ENCODE measurements at regions not wholly inside any gene's neighbourhood (a gene's known extent, or its start where the extent isn't known, plus 50 kb on each side); places are given as distances from the start of the nearest gene placed in this dataset.
"Not testable (repeated sequence)": the region's sequence is repeated elsewhere in the genome, so short reads cannot be mapped to it uniquely, and the experiment has no call there.

DNA sequence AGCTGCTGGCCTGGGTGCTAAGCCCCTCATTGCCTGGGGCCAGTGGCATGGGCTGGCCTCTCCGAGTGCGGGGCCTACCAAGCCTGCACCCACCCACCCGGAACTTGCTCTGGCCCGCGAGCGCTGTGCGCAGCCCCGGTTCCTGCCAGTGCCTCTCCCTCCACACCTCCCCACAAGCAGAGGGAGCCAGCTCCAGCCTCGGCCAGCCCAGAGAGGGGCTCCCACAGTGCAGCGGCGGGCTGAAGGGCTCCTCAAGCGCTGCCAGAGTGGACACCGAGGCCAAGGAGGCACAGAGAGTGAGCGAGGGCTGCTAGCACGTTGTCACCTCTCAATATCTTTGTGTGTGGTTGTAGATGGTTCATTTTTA lies 74.8 kb upstream of the ATP1A1 start:
- not testable (repeated sequence) for H3K18ac ChIP-seq (ENCODE audit: low read length); DNase-seq; H3K79me1 ChIP-seq (ENCODE audit: low read length); H4K8ac ChIP-seq (ENCODE audit: low read depth, low read length); H3K23ac ChIP-seq (ENCODE audit: low read length); H2BK15ac ChIP-seq (replicated peaks; ENCODE audit: low read depth); H3K56ac ChIP-seq (ENCODE audit: low read length); H3K4me3 ChIP-seq (ENCODE audit: low read length); H3K9ac ChIP-seq (ENCODE audit: low read length); H3K4me2 ChIP-seq (ENCODE audit: low read length); H3K79me2 ChIP-seq (ENCODE audit: control insufficient read depth, insufficient read depth, low read length); H4K5ac ChIP-seq (ENCODE audit: low read length); H3K27me3 ChIP-seq (ENCODE audit: insufficient read depth, low read length, poor library complexity); H3K4me1 ChIP-seq (ENCODE audit: control insufficient read depth, low read depth, low read length); H3K36me3 ChIP-seq (ENCODE audit: control insufficient read depth, insufficient read depth, low read length); H2BK5ac ChIP-seq (ENCODE audit: low read length); H2BK120ac ChIP-seq (ENCODE audit: low read depth, low read length); H3K27ac ChIP-seq (ENCODE audit: low read depth, low read length); H2AK5ac ChIP-seq (ENCODE audit: low read length); H3K4ac ChIP-seq (ENCODE audit: low read depth, low read length)
- no CpG with 5 or more reads among the region's 15 CpGs for WGBS (ENCODE audit: extremely low coverage, insufficient coverage, low lambda C conversion rate)

DNA sequence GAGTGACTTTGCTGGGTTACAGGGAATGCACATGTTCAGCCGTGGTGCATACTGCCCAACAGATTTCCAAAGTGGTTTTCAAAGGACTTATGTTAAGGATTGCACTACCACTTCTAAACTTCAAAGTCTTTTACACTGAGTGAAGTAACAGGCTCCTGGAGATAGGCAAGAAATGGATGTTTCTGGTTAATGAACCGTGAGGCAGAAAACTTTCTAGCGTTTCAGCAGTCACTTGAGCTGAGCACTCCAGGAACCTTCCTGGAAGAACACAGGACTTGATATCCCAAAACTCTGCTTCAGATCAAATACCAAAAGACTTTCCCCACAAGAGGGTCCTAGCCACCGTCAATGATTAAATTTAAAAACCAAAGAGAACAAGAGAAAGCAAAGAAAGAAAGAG lies 74.3 kb upstream of the ATP1A1 start:
- Histone ChIP-seq H3K4ac (ENCODE audit: low read depth, low read length) (no peak overlapping the region), H2BK120ac (ENCODE audit: low read depth, low read length) (no peak overlapping the region), H4K5ac (ENCODE audit: low read length) (no peak overlapping the region), H2BK5ac (ENCODE audit: low read length) (no peak overlapping the region), H3K4me2 (ENCODE audit: low read length) (no peak overlapping the region), H3K79me1 (ENCODE audit: low read length) (no peaks in the 10 kb centered on the region), H3K18ac (ENCODE audit: low read length) (no peak overlapping the region), H3K23ac (ENCODE audit: low read length) (no peak overlapping the region), H4K8ac (ENCODE audit: low read depth, low read length) (no peak overlapping the region), H3K36me3 (ENCODE audit: control insufficient read depth, insufficient read depth, low read length) (peaks cover 1% of the 10 kb centered on the region), H3K4me3 (ENCODE audit: low read length) (no peak overlapping the region), H3K56ac (ENCODE audit: low read length) (no peak overlapping the region), H3K9ac (ENCODE audit: low read length) (no peak overlapping the region), H3K27ac (ENCODE audit: low read depth, low read length) (no peak overlapping the region), H3K79me2 (ENCODE audit: control insufficient read depth, insufficient read depth, low read length) (no peaks in the 10 kb centered on the region), H3K4me1 (ENCODE audit: control insufficient read depth, low read depth, low read length) (no peaks in the 10 kb centered on the region), H2BK15ac (replicated peaks; ENCODE audit: low read depth) (no peak overlapping the region), H2AK5ac (ENCODE audit: low read length) (no peak overlapping the region), H3K27me3 (ENCODE audit: insufficient read depth, low read length, poor library complexity) (no peaks in the 10 kb centered on the region)
- no CpG with 5 or more reads among the region's 4 CpGs for WGBS (ENCODE audit: extremely low coverage, insufficient coverage, low lambda C conversion rate)
- DNase-seq = no peak

DNA sequence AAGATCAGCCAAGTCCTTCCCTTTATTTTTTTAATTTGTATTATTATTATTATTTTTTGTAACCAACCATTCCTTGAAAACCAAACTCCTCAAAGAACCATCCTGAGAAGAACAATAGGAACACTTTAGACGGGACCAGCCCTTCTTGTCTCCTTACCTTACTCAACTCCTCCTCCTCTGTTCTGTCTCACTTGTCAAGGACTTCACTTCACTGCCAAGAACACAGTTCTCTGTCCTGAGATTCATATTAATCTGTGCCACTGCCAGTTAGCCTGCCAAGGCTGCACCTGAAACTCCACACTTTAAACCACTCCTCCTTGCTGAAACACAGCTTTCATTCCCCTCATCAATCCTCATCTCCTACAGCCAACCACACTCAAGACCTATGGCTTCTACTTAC lies 73.8 kb upstream of the ATP1A1 start:
- H3K27ac ChIP-seq (ENCODE audit: low read depth, low read length) = no peak overlapping the region
- H3K18ac ChIP-seq (ENCODE audit: low read length) = no peak overlapping the region
- H3K36me3 ChIP-seq (ENCODE audit: control insufficient read depth, insufficient read depth, low read length) = peaks cover 1% of the 10 kb centered on the region
- no peaks in the 10 kb centered on the region for H3K79me2 ChIP-seq (ENCODE audit: control insufficient read depth, insufficient read depth, low read length)
- no peak overlapping the region for H3K4ac ChIP-seq (ENCODE audit: low read depth, low read length)
- no peak overlapping the region for H3K9ac ChIP-seq (ENCODE audit: low read length)
- no peak overlapping the region for H4K5ac ChIP-seq (ENCODE audit: low read length)
- no peak overlapping the region for H2BK15ac ChIP-seq (replicated peaks; ENCODE audit: low read depth)
- WGBS (ENCODE audit: extremely low coverage, insufficient coverage, low lambda C conversion rate) = no CpG with 5 or more reads among the region's 1 CpG
- DNase-seq = no peak
- no peak overlapping the region for H2BK120ac ChIP-seq (ENCODE audit: low read depth, low read length)
- no peak overlapping the region for H4K8ac ChIP-seq (ENCODE audit: low read depth, low read length)
- H3K4me3 ChIP-seq (ENCODE audit: low read length) = peak overlapping the region; percentile 9
- H3K79me1 ChIP-seq (ENCODE audit: low read length) = no peaks in the 10 kb centered on the region
- no peak overlapping the region for H2BK5ac ChIP-seq (ENCODE audit: low read length)
- H3K56ac ChIP-seq (ENCODE audit: low read length) = no peak overlapping the region
- H3K4me2 ChIP-seq (ENCODE audit: low read length) = no peak overlapping the region
- no peak overlapping the region for H2AK5ac ChIP-seq (ENCODE audit: low read length)
- H3K27me3 ChIP-seq (ENCODE audit: insufficient read depth, low read length, poor library complexity) = no peaks in the 10 kb centered on the region
- H3K23ac ChIP-seq (ENCODE audit: low read length) = no peak overlapping the region
- no peaks in the 10 kb centered on the region for H3K4me1 ChIP-seq (ENCODE audit: control insufficient read depth, low read depth, low read length)

DNA sequence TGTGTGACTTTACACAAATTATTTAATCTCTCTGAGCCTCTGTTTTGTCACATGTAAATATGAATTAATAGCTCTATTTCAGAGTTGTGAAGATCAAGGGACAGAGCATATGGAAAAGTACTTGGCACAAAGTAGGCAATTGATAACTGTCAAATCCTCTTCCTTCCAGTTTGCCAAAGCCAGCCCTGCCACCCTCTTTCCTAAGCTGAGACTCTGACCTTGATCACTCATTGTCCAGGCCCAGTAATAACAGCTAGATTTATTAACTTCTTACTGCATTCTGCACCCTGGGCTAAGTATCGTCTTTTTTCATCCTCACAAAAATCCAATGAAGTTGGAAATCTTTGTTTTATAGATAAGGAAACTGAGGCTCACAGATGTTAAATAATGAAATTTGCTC lies 70.8 kb upstream of the ATP1A1 start:
- Histone ChIP-seq H3K79me1 (ENCODE audit: low read length) (no peaks in the 10 kb centered on the region), H3K18ac (ENCODE audit: low read length) (no peak overlapping the region), H3K23ac (ENCODE audit: low read length) (no peak overlapping the region), H3K56ac (ENCODE audit: low read length) (no peak overlapping the region), H3K4me1 (ENCODE audit: control insufficient read depth, low read depth, low read length) (no peaks in the 10 kb centered on the region), H3K4me3 (ENCODE audit: low read length) (no peak overlapping the region), H3K79me2 (ENCODE audit: control insufficient read depth, insufficient read depth, low read length) (no peaks in the 10 kb centered on the region), H3K27me3 (ENCODE audit: insufficient read depth, low read length, poor library complexity) (no peaks in the 10 kb centered on the region), H3K4ac (ENCODE audit: low read depth, low read length) (no peak overlapping the region), H2BK15ac (replicated peaks; ENCODE audit: low read depth) (no peak overlapping the region), H3K36me3 (ENCODE audit: control insufficient read depth, insufficient read depth, low read length) (peaks cover 1% of the 10 kb centered on the region), H3K27ac (ENCODE audit: low read depth, low read length) (no peak overlapping the region), H2AK5ac (ENCODE audit: low read length) (no peak overlapping the region), H3K4me2 (ENCODE audit: low read length) (no peak overlapping the region), H2BK5ac (ENCODE audit: low read length) (no peak overlapping the region), H4K5ac (ENCODE audit: low read length) (no peak overlapping the region), H2BK120ac (ENCODE audit: low read depth, low read length) (no peak overlapping the region), H4K8ac (ENCODE audit: low read depth, low read length) (no peak overlapping the region), H3K9ac (ENCODE audit: low read length) (no peak overlapping the region)
- no CpG with 5 or more reads among the region's 1 CpG for WGBS (ENCODE audit: extremely low coverage, insufficient coverage, low lambda C conversion rate)
- no peak for DNase-seq

DNA sequence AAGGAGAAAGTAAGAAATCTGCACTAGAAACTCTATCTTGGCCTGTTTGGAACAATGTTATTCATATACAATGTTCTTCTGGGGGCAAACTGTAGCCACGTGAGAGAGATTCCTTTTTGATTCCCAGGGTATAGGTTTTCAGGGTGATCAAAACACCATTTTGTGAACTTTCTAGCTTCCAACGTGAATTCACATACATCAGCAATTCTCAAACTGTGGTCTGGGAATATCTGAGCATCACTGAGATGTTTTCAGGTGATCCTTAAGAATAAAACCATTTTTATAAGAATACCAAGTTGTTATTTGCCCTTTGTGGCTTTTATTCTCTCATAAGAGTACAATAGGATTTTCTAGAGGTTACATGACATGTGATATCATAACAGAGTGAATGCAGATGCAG lies 66.9 kb upstream of the ATP1A1 start:
- no peaks in the 10 kb centered on the region for H3K4me1 ChIP-seq (ENCODE audit: control insufficient read depth, low read depth, low read length)
- no peak overlapping the region for H3K4ac ChIP-seq (ENCODE audit: low read depth, low read length)
- no peak overlapping the region for H4K8ac ChIP-seq (ENCODE audit: low read depth, low read length)
- WGBS (ENCODE audit: extremely low coverage, insufficient coverage, low lambda C conversion rate) = no CpG with 5 or more reads among the region's 2 CpGs
- no peaks in the 10 kb centered on the region for H3K79me2 ChIP-seq (ENCODE audit: control insufficient read depth, insufficient read depth, low read length)
- no peak overlapping the region for H3K27ac ChIP-seq (ENCODE audit: low read depth, low read length)
- H2BK120ac ChIP-seq (ENCODE audit: low read depth, low read length) = no peak overlapping the region
- no peak overlapping the region for H3K18ac ChIP-seq (ENCODE audit: low read length)
- H2BK5ac ChIP-seq (ENCODE audit: low read length) = no peak overlapping the region
- H3K56ac ChIP-seq (ENCODE audit: low read length) = no peak overlapping the region
- no peaks in the 10 kb centered on the region for H3K79me1 ChIP-seq (ENCODE audit: low read length)
- H2BK15ac ChIP-seq (replicated peaks; ENCODE audit: low read depth) = no peak overlapping the region
- no peak overlapping the region for H2AK5ac ChIP-seq (ENCODE audit: low read length)
- no peak overlapping the region for H3K23ac ChIP-seq (ENCODE audit: low read length)
- H3K36me3 ChIP-seq (ENCODE audit: control insufficient read depth, insufficient read depth, low read length) = no peaks in the 10 kb centered on the region
- H4K5ac ChIP-seq (ENCODE audit: low read length) = no peak overlapping the region
- no peak for DNase-seq
- no peak overlapping the region for H3K4me2 ChIP-seq (ENCODE audit: low read length)
- no peak overlapping the region for H3K4me3 ChIP-seq (ENCODE audit: low read length)
- H3K9ac ChIP-seq (ENCODE audit: low read length) = no peak overlapping the region
- H3K27me3 ChIP-seq (ENCODE audit: insufficient read depth, low read length, poor library complexity) = no peaks in the 10 kb centered on the region

DNA sequence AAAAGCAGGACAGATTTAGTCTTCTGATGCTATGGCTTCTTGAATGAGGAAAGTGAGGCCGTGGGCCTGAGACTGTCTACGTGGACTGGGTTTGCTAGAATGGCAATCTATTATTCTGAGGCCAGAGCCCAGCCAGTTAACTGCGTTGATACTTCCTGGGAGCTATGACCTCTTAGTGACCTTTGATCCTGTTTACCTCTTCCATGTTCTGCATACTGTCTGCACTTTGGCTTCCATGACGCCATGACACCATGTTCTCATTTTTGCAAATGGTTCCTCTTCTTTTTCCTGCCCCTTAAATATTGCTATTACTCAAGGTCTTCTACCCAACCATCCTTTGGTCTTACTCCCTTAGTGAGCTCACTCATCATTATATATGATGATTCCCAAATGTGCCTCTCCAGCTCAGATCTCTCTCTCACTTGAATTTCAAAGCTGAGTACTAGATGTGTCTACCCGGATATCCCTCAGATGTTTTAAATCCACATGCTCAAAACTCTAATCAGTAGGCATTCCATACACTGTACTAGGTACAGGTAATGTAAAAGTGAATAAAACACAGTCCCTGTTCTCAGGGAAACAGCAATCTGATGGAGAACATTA lies 66.1 kb upstream of the ATP1A1 start:
- H4K5ac ChIP-seq (ENCODE audit: low read length) = no peak overlapping the region
- no peak overlapping the region for H3K27ac ChIP-seq (ENCODE audit: low read depth, low read length)

More for the DNA sequence above, 66.1 kb upstream of the ATP1A1 start:
- H2BK120ac ChIP-seq (ENCODE audit: low read depth, low read length) = no peak overlapping the region
- no peaks in the 10 kb centered on the region for H3K27me3 ChIP-seq (ENCODE audit: insufficient read depth, low read length, poor library complexity)
- no peak overlapping the region for H3K23ac ChIP-seq (ENCODE audit: low read length)
- H3K79me1 ChIP-seq (ENCODE audit: low read length) = no peaks in the 10 kb centered on the region
- no peak overlapping the region for H3K4ac ChIP-seq (ENCODE audit: low read depth, low read length)
- no peak overlapping the region for H3K4me3 ChIP-seq (ENCODE audit: low read length)
- H3K4me1 ChIP-seq (ENCODE audit: control insufficient read depth, low read depth, low read length) = no peaks in the 10 kb centered on the region
- no peak overlapping the region for H2BK5ac ChIP-seq (ENCODE audit: low read length)
- H3K18ac ChIP-seq (ENCODE audit: low read length) = no peak overlapping the region
- H4K8ac ChIP-seq (ENCODE audit: low read depth, low read length) = no peak overlapping the region
- no peak overlapping the region for H3K56ac ChIP-seq (ENCODE audit: low read length)
- H3K9ac ChIP-seq (ENCODE audit: low read length) = no peak overlapping the region
- no CpG with 5 or more reads among the region's 5 CpGs for WGBS (ENCODE audit: extremely low coverage, insufficient coverage, low lambda C conversion rate)
- H3K79me2 ChIP-seq (ENCODE audit: control insufficient read depth, insufficient read depth, low read length) = no peaks in the 10 kb centered on the region
- no peak overlapping the region for H3K4me2 ChIP-seq (ENCODE audit: low read length)
- no peak for DNase-seq
- H2BK15ac ChIP-seq (replicated peaks; ENCODE audit: low read depth) = no peak overlapping the region
- no peak overlapping the region for H2AK5ac ChIP-seq (ENCODE audit: low read length)
- H3K36me3 ChIP-seq (ENCODE audit: control insufficient read depth, insufficient read depth, low read length) = no peaks in the 10 kb centered on the region

Measured in mesendoderm (in vitro differentiated cells).